Fibroblast of lung (primary cell): ENCODE measurements at regions not wholly inside any gene's neighbourhood (a gene's known extent, or its start where the extent isn't known, plus 50 kb on each side); places are given as distances from the start of the nearest gene placed in this dataset.

ENCODE experiments used
- CTCF ChIP-seq, 2 donors: IDR thresholded peaks in 1 of 2; conservative IDR thresholded peaks in 1 of 2; 1 replicate in 1 of 2; 2 replicates in 1 of 2; pipeline ENCODE4 v1.5.1; 2011 to 2012; ENCODE audit warnings: low read length in 2 of 2, control low read depth in 1 of 2, inconsistent platforms in 1 of 2, low read depth in 1 of 2, mild to moderate bottlenecking in 1 of 2
- EZH2 ChIP-seq: IDR thresholded peaks from 2 replicates; pipeline ENCODE4 v1.5.1; 2012; ENCODE audit warnings: low read length, control low read depth, mild to moderate bottlenecking; ENCODE audit errors: missing control alignments

- TF ChIP-seq CTCF (conservative IDR thresholded peaks at IDR 0.05 in 1 of 2, IDR thresholded peaks at IDR 0.05 in 1 of 2; ENCODE audit: low read depth in 1 of 2, low read length in 2 of 2) = no peak
- no peak for TF ChIP-seq EZH2
Measured at GRCh38 chr17:63066158-63066813, 100.3 kb downstream of the TANC2 start.
